DMS53 treated with DMSO at 0.1 percent for 48 hours (cell line): ENCODE measurements at regions not wholly inside any gene's neighbourhood (a gene's known extent, or its start where the extent isn't known, plus 50 kb on each side); places are given as distances from the start of the nearest gene placed in this dataset.
"Not testable (repeated sequence)": the region's sequence is repeated elsewhere in the genome, so short reads cannot be mapped to it uniquely, and the experiment has no call there.

Experiments used
- DNase-seq: peaks from one replicate; lab custom pipeline; 2025; ENCODE audit not compliant: unreplicated experiment; lab: John Stamatoyannopoulos, UW

DNA sequence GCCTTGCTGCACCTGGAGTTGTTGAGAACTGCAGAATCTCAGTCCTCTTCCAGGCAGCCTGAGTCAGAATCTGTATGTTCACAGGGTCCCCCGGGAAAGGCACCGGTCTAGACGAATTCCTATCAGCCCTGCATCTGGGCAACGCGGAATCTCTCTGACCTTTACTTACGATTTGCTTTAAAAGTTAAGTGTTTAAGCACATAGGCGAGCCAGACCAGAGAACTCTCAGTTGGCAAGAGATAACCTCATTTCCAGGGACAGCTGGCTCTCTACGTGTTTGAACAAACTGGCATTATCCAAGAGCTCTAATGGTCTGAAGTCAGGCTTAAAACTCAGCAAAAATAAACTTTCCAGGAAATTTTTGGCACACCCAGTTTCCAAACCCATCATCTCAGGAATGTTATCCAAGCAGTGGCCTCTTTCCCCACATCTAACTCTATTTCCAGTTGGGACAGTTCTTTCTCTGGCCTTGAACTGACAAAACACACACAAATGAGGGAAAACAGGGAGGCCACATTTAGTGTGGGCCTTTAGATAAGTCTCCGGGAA lies 53.4 kb downstream of the HES1 start:
- DNase-seq = no peak

DNA sequence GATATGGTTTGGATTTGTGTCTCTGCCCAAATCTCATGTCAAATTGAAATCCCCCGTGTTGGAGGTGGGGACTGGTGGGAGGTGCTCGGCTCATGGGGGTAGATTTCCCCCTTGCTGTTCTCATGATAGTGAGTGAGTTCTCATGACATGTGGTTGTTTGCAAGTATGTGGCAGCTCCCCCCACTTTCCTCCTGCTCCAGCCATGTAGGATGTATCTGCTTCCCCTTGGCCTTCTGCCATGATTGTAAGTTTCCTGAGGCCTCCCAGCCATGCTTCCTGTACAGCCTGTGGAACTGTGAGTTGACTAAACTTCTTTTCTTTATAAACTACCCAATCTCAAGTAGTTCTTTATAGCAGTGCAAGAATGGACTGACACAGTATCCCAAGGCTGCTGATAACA lies 55.9 kb downstream of the HES1 start:
- not testable (repeated sequence) for DNase-seq

DNA sequence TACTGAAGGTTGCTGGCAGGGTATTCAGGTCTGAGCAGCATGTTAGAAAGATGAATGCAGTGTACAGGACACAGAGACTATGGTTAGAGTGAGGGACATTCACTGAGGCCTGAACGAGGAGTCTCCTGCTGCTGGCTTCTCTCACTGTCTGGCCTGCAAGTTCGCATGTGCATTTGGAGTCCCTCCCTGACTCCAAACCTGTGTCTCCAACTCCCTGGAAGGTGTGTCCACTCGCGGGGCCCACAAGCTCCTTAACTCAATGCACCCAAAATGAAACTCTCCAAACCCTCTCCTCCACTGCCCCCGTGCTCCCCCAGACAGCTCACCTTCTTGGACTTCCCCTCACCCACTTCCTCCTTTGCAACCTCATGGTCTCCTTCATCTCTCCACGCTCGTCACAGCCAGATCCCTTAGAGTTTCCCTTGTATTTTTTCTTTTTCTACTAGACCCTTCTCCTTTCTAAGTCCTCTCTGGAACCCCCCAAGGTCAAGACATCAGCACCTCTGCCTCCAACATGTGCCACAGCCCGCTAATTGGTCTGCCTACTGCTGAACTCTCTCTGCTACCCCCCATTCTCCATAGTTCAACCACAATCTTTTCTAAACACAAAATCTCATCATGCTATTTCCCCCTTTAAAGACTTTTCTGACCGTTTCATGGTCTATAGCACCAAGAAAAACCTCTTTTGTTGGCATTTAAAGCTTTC lies 58.3 kb downstream of the HES1 start:
- DNase-seq = no peak

DNA sequence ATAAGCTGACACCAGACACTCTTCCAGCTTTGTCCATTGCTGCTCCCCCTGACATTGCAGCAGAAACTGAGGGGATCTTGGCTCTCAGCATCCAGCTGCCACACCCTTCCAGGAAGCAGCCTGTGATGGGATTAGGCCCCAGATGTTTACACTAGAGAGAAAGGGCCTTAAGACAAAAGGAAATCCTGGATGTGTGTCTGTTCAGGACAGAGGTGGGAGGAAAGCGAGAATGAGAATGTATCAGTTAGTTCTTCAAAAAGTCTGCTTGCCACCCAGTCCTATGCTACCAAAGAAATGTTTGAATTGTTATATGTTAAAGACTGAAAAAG lies 58.8 kb downstream of the HES1 start:
- DNase-seq = no peak

DNA sequence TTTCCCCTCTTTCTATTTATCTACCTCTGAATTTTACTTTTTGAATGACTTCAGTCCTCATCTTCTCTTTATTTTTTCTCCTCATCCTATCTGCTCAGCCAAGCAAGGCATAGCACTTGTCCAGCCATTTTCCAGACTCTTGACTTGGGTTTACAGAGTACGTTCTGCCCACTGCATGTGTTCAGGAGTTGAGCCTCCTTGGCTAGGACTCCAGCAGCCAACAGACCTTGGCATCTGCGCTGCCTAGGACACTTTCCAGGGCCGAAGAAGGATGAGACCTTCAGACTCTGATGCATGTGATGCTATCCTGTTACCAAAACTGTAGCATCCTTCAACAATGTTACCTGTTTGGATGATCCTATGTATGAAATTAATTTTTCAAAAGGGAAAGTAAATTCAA lies 59.7 kb downstream of the HES1 start:
- no peak for DNase-seq

DNA sequence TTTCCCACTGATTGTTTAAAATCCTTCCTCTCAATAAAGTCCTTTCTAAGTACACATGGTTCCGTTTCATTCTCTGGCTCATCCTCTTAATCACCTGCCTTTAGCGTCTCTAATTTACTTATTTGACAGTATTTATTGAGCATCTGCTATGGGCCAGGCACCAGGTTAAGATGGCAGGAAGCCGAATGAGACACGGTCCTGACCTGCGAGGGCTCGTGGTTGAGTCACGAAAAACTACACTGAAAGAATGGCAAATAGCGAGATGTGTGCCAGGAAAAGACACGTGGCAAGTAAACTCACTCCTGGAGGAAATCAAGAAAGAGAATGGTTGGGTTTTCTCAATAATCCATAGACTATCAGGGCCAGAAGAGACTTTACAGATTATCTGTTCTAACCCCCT lies 60.9 kb downstream of the HES1 start:
- no peak for DNase-seq

DNA sequence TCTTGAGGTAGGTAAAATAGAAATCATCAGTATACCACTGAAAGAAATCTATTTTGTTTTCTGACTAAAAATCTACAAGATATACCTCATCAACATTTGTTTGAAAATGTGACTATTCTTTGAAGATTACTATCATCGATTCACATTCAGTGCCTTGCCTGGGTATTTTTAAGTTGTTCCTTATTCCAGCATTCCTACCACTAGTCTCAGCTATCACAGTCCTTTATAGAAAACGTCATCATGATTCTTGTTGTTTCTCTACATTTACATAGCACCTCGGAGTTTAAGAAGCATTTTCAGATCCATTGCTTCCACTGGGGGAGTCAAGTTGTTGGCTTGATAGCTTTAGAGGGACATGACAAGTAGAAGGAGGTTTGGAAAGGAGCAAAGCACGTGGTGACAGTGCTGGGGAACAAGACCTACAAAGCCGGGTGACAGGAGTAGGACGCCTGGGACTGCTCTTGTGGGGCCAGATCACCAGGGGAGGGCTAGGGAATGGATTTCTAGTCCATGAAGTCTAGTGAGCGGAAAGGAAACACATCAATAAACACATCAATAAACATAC lies 61.5 kb downstream of the HES1 start:
- DNase-seq = no peak

DNA sequence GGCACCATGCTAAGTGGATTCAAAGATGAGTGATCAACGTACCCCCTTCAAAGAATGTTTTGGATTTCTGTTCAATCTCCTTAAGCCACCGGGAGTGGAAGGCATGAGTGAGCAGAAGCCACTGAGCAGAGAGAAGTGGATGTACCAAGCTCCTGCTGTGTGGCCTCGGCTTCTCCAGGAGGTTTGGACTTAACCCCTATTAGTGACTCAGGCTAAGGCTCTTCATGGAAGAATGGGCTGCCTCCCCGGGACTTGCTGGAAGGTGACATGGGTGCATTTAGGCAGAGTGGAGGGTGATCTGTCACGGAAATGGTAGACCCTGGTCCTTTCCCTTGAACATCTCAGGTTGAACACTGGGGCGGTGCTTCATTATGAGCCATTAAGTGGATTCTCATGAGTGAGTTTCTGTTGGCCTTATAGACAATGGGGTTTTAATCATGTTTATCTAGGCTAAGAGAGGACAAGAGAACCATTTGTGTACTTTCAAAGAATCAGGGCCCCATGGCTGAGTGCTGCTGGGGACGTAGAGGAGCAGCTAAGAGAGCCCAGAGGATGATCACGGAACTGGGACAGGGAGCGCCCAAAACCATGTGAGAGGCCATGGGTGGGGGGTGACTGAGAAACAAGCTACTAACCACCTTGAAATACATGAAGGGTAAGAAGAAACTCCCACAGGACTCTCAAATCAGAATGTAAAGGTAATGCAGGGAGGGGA lies 62.2 kb downstream of the HES1 start:
- no peak for DNase-seq

DNA sequence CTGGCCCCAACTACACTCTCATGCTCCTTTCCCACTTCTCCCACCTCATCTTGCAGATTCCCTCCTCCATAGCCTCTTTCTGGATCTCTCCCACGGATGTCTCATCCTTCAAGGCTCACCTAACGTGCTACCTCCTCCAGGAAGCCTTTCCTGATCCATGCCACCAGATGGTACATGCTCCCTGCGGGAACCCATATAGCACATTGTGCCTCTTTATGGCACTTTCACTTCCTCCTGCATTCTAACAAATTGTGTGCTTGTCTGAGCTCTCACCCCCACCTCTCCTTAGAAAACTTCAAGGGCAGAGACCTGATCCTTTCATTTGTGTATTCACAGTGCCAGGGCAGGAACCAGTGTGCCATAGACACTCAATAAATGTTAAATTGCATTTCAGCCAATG lies 63.0 kb downstream of the HES1 start:
- no peak for DNase-seq

DNA sequence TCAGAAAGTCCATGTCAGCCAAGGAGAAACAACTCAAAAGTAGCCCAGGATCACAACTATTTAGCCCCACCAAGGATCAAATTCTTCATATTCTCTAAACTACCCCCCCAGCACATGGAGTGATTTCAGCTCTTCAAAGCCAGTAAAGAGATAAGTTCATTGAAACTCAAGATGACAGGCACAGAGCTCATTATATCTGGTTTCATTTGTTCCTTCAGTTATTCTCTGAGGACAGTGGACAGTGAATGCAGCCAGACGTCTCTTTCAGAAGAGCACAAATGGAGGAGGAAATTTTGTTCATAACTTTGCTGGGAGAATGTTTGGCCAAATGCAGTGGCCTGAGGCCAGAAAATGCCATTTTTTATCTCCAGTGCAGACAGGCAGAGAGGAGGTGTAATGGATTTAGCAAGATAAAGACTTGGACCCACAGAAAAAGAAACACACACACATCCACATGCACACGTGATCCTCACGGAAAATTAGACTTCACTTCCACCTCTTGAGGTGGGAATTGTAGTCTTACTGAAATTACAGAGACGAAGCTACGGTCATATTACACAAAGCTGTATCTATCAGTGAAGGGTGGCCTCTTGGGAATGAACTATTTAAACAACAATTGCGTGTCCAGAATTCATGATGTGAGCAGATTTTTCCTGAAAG lies 64.6 kb downstream of the HES1 start:
- no peak for DNase-seq

DNA sequence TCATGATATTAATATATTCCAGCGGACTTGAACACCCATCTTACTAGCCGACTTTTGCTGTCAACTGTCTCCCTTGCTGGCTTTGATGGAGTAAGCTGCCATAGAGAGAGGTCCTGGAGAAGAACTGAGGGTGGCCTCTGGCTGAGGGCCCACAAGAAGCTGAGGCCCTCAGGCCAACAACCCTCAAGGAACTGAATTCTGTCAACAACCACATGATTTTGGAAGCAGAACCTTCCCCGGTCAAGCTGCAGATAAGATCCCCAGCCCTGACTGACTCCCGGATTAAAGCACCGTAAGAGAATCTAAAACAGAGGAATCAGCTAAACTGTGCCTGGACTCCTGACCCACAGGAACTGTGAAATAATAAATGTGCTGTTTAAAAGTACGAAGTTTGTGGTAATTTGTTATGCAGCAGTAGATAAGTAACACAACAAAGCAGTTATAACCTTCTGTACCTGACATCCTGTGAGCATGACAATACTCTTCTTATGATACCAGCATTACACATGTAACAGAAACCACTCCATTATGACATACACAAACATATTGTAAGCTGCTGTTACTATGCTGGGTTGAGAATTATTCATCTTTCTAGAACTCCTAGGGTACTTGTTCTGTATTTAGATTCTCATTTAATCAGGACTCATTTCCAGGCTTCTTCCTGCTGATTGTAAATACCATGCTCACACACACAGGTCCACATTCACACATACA lies 66.2 kb downstream of the HES1 start:
- no peak for DNase-seq

DNA sequence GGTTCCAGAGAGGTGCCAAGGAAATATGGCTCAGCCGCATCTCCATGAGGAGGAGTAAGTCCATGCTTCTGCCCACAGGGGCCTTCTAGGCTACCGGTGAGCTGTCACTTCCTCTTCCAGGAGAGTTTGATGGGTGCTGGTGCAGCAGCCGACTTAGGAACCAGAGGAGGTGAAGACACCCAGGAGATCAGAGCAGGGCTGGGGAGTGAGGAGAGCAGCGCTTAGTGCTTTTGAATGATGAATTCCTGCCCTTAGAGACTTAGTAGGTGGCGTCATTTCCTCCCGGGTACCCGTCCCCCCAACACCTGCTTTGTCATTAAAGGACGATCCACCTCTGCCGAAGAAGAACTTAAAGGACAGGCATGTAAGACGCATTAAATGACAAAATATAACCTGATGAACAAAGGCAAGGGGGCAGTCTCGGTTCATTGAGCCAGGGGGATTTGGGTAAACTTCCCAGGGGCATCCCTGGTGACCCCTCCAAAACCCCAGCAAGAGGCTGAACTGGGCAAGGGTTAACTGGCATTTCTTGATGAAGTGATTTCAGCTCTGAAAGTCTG lies 67.6 kb downstream of the HES1 start:
- DNase-seq = no peak

DNA sequence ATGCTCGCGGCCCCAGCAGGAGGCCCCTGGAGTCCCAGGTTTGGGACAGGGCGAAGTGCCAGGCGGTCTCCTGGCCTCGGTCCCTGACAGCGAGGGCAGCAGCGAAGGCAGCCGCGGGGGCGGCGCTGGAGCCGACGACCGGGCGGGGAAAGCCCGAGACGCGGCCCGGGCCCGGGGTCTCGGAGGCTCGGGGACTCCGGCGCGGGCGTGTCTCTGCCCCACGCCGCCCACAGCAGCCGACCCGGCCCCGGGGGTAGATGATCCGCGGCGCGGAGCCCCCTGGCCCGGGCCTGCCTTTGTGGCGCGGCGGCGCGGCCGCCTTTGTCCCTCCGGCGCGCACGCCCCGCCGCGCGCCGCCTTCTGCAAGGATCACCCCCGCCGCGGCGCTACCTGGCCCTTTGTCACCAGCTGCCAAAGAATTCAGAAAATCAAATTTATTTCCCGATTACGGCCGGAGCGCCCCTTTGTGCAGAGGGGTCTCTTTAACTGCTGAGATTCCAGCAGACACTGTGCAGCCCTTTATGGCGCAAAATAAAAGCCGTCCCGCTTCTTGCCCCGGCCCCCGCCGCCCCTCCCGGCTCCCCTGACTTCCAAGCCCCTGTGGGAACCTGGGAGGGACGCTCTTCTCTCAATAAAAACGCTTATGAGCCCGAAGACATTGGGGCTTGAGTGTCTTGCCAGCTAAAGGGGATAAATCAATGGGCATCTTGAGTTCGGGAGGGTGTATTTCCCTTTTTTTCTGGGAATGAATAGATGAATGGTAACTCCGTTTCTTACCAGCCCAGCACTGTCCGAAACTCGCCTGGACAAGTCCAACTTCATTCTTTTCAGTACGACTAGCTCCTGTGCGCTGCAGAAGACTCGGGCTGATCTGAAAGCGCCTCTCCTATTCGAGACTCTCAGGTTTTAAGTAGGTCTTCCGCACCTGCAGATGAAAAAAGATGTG lies 68.4 kb downstream of the HES1 start:
- DNase-seq = peak; percentile 16

DNA sequence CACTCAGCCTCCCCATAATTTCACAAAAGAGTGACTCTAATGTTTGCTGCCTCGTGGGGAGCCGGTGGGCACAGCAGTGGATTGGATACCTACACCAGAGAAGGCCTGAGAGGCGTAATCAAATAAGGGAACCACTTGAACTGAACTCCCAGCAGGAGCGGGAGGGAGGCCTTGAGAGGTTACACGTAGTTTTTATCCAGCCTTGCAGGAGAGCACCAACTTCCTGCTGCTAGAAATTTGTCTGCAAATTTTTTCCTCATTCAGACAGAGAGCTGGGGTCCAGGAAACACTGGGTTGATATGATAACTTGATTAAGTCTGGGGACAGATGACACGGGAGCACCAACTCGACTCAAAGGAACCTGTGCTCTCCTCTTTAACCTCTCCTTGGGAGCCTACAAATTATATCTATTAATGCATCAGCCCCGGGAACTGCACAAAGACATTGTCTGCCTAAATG lies 69.8 kb downstream of the HES1 start:
- DNase-seq = peak; percentile 34

DNA sequence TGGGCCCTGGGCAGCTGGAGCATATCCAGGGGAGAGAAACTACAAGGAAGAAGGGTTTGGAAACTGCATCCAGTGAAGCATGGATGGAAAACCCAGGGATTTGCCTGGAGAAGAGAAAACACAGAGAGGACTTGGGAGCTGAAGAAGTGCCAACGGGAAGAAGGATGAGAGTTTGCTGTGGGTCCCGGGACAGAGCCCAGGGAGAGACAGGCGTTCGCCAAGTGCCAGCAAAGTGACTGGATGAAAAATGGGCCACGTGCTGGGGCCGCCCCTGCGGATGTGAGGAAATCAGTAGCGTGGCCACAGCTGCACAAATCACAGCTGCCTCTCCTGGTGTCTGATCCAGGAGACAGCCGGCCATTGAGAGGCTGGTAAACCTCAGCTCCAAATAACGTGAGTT lies 70.4 kb downstream of the HES1 start:
- peak; percentile 37 for DNase-seq

DNA sequence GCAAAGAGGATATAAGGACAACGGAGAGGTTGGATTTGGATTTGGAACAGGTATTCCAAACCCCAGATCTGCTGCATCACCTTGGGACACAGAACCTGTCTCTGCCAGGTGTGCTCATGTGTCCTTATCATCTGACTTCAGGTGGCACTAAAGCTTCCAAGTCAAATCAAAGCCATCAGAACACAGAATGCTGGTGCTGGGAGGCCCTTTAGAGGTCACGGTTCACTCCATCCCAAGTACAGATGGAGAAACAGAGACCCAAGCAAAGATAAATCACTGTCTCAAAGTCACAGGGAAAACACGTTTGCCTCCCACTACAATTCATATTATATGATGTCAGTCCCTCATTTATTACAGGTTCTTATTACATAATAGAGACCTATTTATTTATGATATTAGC lies 72.8 kb downstream of the HES1 start:
- no peak for DNase-seq

DNA sequence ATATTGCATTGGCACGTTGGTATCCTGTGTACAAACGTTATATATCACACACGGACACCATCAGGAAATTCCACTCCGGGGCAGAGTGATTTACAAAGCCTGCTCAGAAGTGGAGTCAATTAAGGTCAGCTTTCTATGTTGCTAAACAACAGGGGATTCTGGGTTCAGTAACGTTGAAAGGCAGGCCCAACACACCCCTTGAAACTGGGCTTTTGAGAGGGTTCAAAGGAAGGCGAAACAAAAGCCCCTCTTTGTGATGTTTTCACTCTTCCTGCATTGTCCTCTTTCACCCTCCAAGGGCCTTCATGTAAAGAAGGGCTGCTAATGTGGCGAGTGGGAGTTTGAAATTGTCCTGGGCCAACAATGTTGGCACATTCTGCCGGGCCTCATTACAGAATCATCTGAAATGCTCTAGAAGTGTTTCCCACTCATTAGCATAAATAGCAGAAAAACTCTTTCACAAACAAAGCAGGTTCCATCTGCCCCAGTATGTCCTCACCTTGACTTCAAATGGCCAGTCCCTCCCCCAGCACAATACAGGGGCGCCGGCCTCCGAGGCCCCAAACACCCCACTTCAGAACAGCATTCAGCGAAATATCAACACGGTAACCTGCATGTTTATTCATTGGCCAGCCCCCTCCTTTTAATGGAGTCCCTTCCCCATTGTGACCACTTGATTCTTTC lies 76.4 kb downstream of the HES1 start:
- DNase-seq = no peak

DNA sequence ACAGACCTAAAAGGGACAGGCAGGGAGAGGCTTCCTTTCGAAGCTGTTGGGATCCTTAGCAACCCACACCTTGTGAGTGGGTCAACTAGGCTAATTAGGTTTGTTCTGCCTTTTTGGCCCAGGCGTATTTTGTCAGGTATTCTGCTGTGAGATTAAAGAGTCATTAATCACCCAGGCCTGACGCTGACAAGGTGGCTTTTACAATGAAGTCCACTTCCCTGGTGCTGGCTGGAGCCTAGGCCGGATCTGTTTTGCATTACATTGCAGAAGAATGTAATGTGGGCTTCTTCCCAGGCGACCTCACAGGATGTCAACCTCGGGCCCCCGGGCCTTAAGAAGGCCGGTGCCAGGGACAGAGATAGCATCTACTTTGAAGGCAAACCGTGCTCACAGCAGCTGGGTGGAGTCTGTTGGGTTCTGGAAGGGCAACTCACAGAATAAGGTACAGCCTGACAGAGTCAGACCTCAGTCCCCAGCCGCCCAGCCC lies 76.9 kb downstream of the HES1 start:
- DNase-seq = no peak

DNA sequence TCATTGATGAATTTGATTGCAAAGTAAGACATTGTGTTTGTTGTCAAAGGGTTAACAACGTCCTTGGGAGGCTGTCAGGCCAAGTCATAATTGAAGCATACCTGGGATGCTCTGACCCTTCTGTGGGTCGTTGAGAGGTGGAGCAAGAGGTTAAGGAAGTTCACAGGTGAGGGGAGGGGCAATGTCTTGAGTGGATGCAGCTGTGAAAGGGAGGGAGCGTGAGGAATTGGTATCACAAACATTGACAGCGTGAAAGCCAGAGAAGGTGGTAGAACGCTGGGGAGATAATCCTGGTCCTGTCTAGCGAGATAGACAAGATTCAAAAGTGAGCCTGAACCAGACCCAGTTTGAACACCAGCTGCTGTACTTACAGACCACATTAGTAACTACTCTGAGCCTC lies 79.4 kb downstream of the HES1 start:
- no peak for DNase-seq
